ENCODE measurements at regions not wholly inside any gene's neighbourhood (a gene's known extent, or its start where the extent isn't known, plus 50 kb on each side); places are given as distances from the start of the nearest gene placed in this dataset.

GRCh38 chr18:45519411-45520280 is 95.6 kb upstream of the SLC14A2 start:
- Histone ChIP-seq H3K27me3 (ENCODE audit: insufficient read depth, low read depth, severe bottlenecking) (peaks cover 97% of the 10 kb centered on the region), H3K27ac (no peak overlapping the region), H3K9me3 (ENCODE audit: severe bottlenecking) (no peaks in the 10 kb centered on the region), H3K36me3 (no peaks in the 10 kb centered on the region), H3K4me3 (ENCODE audit: low read depth, low read length) (no peak overlapping the region)
- no peak for DNase-seq
- TF ChIP-seq CTCF (IDR thresholded peaks at IDR 0.05; ENCODE audit: low read depth, low read length): no peak

GRCh38 chr18:45521136-45521535 is 94.1 kb upstream of the SLC14A2 start:
- Histone ChIP-seq H3K27ac (no peak overlapping the region), H3K36me3 (no peaks in the 10 kb centered on the region)

GRCh38 chr18:45521777-45522176 is 93.5 kb upstream of the SLC14A2 start:
- H3K27ac ChIP-seq: no peak overlapping the region
- no peak for DNase-seq
- H3K9me3 ChIP-seq (ENCODE audit: severe bottlenecking): no peaks in the 10 kb centered on the region
- TF ChIP-seq CTCF (IDR thresholded peaks at IDR 0.05; ENCODE audit: low read depth, low read length): no peak
- no peak overlapping the region for H3K4me3 ChIP-seq (ENCODE audit: low read depth, low read length)
- H3K27me3 ChIP-seq (ENCODE audit: insufficient read depth, low read depth, severe bottlenecking): peaks cover 91% of the 10 kb centered on the region
- H3K36me3 ChIP-seq: no peaks in the 10 kb centered on the region

More at GRCh38 chr18:45521136-45521535, 94.1 kb upstream of the SLC14A2 start:
- TF ChIP-seq CTCF (IDR thresholded peaks at IDR 0.05; ENCODE audit: low read depth, low read length): no peak
- Histone ChIP-seq H3K27me3 (ENCODE audit: insufficient read depth, low read depth, severe bottlenecking) (peaks cover 91% of the 10 kb centered on the region), H3K9me3 (ENCODE audit: severe bottlenecking) (no peaks in the 10 kb centered on the region), H3K4me3 (ENCODE audit: low read depth, low read length) (no peak overlapping the region)
- no peak for DNase-seq

GRCh38 chr18:45522371-45522770 is 92.9 kb upstream of the SLC14A2 start:
- no peak overlapping the region for H3K27ac ChIP-seq
- peaks cover 91% of the 10 kb centered on the region for H3K27me3 ChIP-seq (ENCODE audit: insufficient read depth, low read depth, severe bottlenecking)
- H3K36me3 ChIP-seq: no peaks in the 10 kb centered on the region
- no peak for DNase-seq
- no peak for TF ChIP-seq CTCF (IDR thresholded peaks at IDR 0.05; ENCODE audit: low read depth, low read length)
- H3K4me3 ChIP-seq (ENCODE audit: low read depth, low read length): no peak overlapping the region
- no peaks in the 10 kb centered on the region for H3K9me3 ChIP-seq (ENCODE audit: severe bottlenecking)

- Histone ChIP-seq H3K4me3 (ENCODE audit: low read depth, low read length) (no peak overlapping the region), H3K36me3 (no peaks in the 10 kb centered on the region)
These were observed 90.0 kb upstream of the SLC14A2 start for GRCh38 chr18:45525301-45525700.

More at GRCh38 chr18:45525301-45525700, 90.0 kb upstream of the SLC14A2 start:
- no peak for TF ChIP-seq CTCF (IDR thresholded peaks at IDR 0.05; ENCODE audit: low read depth, low read length)
- Histone ChIP-seq H3K9me3 (ENCODE audit: severe bottlenecking) (no peaks in the 10 kb centered on the region), H3K27ac (no peak overlapping the region), H3K27me3 (ENCODE audit: insufficient read depth, low read depth, severe bottlenecking) (peaks cover 88% of the 10 kb centered on the region)
- DNase-seq: no peak

Measured in WERI-Rb-1 (cell line).